Type B pancreatic cell (in vitro differentiated cells): ENCODE measurements at regions not wholly inside any gene's neighbourhood (a gene's known extent, or its start where the extent isn't known, plus 50 kb on each side); places are given as distances from the start of the nearest gene placed in this dataset.
A peak's percentile ranks its signal among the peaks of the same experiment; 100 is the strongest.

Source experiments
- DNase-seq: peaks from one replicate; pipeline ENCODE4 v3.0.0; 2021; ENCODE audit warnings: mixed read lengths; ENCODE audit not compliant: unreplicated experiment; ENCODE audit errors: extremely low spot score
- H3K27ac Mint-ChIP-seq: 2 replicates; pipeline ENCODE4 v1.8.0; 2021; ENCODE audit warnings: mild to moderate bottlenecking, mixed read lengths
- H3K27me3 Mint-ChIP-seq: 2 replicates; pipeline ENCODE4 v1.8.0; 2021; ENCODE audit warnings: mixed read lengths
- H3K36me3 Mint-ChIP-seq: 2 replicates; pipeline ENCODE4 v1.8.0; 2021; ENCODE audit warnings: mixed read lengths
- H3K4me1 Mint-ChIP-seq: one replicate; pipeline ENCODE4 v1.8.0; 2021; ENCODE audit warnings: mixed read lengths; ENCODE audit not compliant: unreplicated experiment
- H3K4me3 Mint-ChIP-seq: 2 replicates; pipeline ENCODE4 v1.8.0; 2021; ENCODE audit warnings: mild to moderate bottlenecking, mixed read lengths
- H3K9me3 Mint-ChIP-seq: 2 replicates; pipeline ENCODE4 v1.8.0; 2021; ENCODE audit warnings: mixed read lengths
- CTCF ChIP-seq: fragments of 200-600 bp; sonication (generic); conservative IDR thresholded peaks from 2 replicates; pipeline ENCODE4 v1.5.0; 2021; ENCODE audit warnings: antibody characterized with exemption, mild to moderate bottlenecking

GRCh38 chr6:106797186-106797585 lies 167.8 kb downstream of the QRSL1 start:
- DNase-seq, result no peak
- TF ChIP-seq CTCF, result no peak
- peaks cover 41% of the 10 kb centered on the region for H3K4me1 Mint-ChIP-seq
- no peaks in the 10 kb centered on the region for H3K27me3 Mint-ChIP-seq
- H3K4me3 Mint-ChIP-seq, result no peak overlapping the region
- H3K36me3 Mint-ChIP-seq, result no peaks in the 10 kb centered on the region
- no peak overlapping the region for H3K27ac Mint-ChIP-seq
- H3K9me3 Mint-ChIP-seq, result peaks cover 9% of the 10 kb centered on the region

GRCh38 chr6:106796781-106797180 lies 167.4 kb downstream of the QRSL1 start:
- H3K4me1 Mint-ChIP-seq, result peaks cover 37% of the 10 kb centered on the region
- TF ChIP-seq CTCF, result no peak
- H3K4me3 Mint-ChIP-seq, result no peak overlapping the region
- no peaks in the 10 kb centered on the region for H3K27me3 Mint-ChIP-seq
- H3K9me3 Mint-ChIP-seq, result peaks cover 9% of the 10 kb centered on the region
- no peak overlapping the region for H3K27ac Mint-ChIP-seq
- no peaks in the 10 kb centered on the region for H3K36me3 Mint-ChIP-seq
- DNase-seq, result no peak

- TF ChIP-seq CTCF, result no peak
- Mint-ChIP-seq H3K4me3 (no peak overlapping the region), H3K36me3 (no peaks in the 10 kb centered on the region), H3K27ac (peak overlapping the region; percentile 37), H3K27me3 (no peaks in the 10 kb centered on the region), H3K9me3 (peaks cover 9% of the 10 kb centered on the region), H3K4me1 (peaks cover 31% of the 10 kb centered on the region)
- no peak for DNase-seq
Observed at GRCh38 chr6:106794129-106794528, 164.8 kb downstream of the QRSL1 start.

- no peaks in the 10 kb centered on the region for H3K36me3 Mint-ChIP-seq
- no peak for TF ChIP-seq CTCF
- no peaks in the 10 kb centered on the region for H3K27me3 Mint-ChIP-seq
- H3K27ac Mint-ChIP-seq, result no peak overlapping the region
- H3K4me3 Mint-ChIP-seq, result no peak overlapping the region
- peaks cover 9% of the 10 kb centered on the region for H3K9me3 Mint-ChIP-seq
- H3K4me1 Mint-ChIP-seq, result peaks cover 21% of the 10 kb centered on the region
- DNase-seq, result no peak
Observed at GRCh38 chr6:106792536-106793236, 163.3 kb downstream of the QRSL1 start.

- no peak overlapping the region for H3K4me3 Mint-ChIP-seq
- TF ChIP-seq CTCF, result no peak
- DNase-seq, result no peak
- no peak overlapping the region for H3K27ac Mint-ChIP-seq
- H3K4me1 Mint-ChIP-seq, result peaks cover 26% of the 10 kb centered on the region
- no peaks in the 10 kb centered on the region for H3K27me3 Mint-ChIP-seq
- H3K9me3 Mint-ChIP-seq, result peaks cover 9% of the 10 kb centered on the region
- H3K36me3 Mint-ChIP-seq, result no peaks in the 10 kb centered on the region
Observed at GRCh38 chr6:106790935-106791334, 161.6 kb downstream of the QRSL1 start.
